Progenitor cell of endocrine pancreas (in vitro differentiated cells): ENCODE measurements at regions not wholly inside any gene's neighbourhood (a gene's known extent, or its start where the extent isn't known, plus 50 kb on each side); places are given as distances from the start of the nearest gene placed in this dataset.

ENCODE experiments used
- DNase-seq: peaks from one replicate; pipeline ENCODE4 v3.0.0; 2021; ENCODE audit warnings: low spot score; ENCODE audit not compliant: unreplicated experiment
- H3K27ac Mint-ChIP-seq: 2 replicates; pipeline ENCODE4 v1.8.0; 2021; ENCODE audit warnings: mild to moderate bottlenecking, moderate library complexity, mixed read lengths
- H3K27me3 Mint-ChIP-seq: 2 replicates; pipeline ENCODE4 v1.8.0; 2021; ENCODE audit warnings: mixed read lengths
- H3K36me3 Mint-ChIP-seq: 2 replicates; pipeline ENCODE4 v1.8.0; 2022; ENCODE audit warnings: mixed read lengths; ENCODE audit not compliant: insufficient read depth
- H3K4me1 Mint-ChIP-seq: 2 replicates; pipeline ENCODE4 v1.8.0; 2021; ENCODE audit warnings: low read depth, mixed read lengths
- H3K4me3 Mint-ChIP-seq: 2 replicates; pipeline ENCODE4 v1.8.0; 2021; ENCODE audit warnings: low read depth, mild to moderate bottlenecking, moderate library complexity, mixed read lengths
- H3K9me3 Mint-ChIP-seq: 2 replicates; pipeline ENCODE4 v1.8.0; 2021; ENCODE audit warnings: low read depth, mixed read lengths
- TF ChIP-seq, protein P1 (sequence below): fragments of 200-600 bp; sonication (generic); IDR thresholded peaks from one replicate; pipeline ENCODE4 v1.5.0; 2021; ENCODE audit warnings: antibody characterized with exemption, mild to moderate bottlenecking; ENCODE audit not compliant: unreplicated experiment

DNA sequence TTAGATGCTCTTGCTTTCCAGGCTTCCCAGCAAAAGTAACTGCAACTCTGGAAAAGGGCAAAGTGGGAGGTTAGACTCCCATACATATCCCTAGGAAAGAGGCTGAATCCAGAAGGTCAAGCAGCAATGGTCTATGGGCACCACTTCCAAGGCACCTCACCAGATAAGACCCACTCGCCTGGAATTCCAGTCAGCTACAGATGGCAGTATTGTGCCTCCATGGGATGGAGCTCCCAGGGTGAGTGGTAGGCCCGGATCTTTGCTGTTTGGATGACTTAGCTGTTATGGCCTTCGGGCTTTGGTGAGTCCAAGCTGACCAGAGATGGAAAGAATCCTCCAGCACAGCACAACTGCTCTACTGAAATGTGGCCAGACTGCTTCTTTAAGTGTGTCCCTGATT lies 688.0 kb downstream of the PCDH19 start:
- Mint-ChIP-seq H3K9me3 (peaks cover 8% of the 10 kb centered on the region), H3K27ac (no peak overlapping the region)
- no peak for DNase-seq

DNA sequence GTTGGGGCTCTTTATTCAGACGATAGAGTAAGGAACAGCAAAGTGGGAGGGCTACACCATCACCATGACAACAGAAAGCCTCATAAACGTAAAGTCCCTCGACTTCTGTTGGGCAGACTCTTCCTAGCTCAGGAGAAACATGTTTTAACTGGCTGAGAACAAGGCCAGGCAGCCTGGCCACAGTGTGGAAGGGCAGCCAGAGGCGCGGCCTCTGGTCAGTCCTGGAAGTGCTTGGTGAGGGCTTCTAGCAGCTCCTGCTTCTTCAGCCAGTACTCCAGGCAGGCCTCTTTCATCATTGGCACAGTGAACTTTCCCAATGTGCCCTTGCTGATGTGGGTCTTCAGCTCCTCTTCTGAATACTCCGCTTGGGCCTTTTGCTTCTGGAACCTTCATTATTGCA lies 690.9 kb downstream of the PCDH19 start:
- Mint-ChIP-seq H3K36me3 (no peaks in the 10 kb centered on the region), H3K4me1 (no peaks in the 10 kb centered on the region), H3K27me3 (no peaks in the 10 kb centered on the region), H3K27ac (no peak overlapping the region), H3K4me3 (no peak overlapping the region), H3K9me3 (peaks cover 3% of the 10 kb centered on the region)
- TF ChIP-seq, protein P1, sequence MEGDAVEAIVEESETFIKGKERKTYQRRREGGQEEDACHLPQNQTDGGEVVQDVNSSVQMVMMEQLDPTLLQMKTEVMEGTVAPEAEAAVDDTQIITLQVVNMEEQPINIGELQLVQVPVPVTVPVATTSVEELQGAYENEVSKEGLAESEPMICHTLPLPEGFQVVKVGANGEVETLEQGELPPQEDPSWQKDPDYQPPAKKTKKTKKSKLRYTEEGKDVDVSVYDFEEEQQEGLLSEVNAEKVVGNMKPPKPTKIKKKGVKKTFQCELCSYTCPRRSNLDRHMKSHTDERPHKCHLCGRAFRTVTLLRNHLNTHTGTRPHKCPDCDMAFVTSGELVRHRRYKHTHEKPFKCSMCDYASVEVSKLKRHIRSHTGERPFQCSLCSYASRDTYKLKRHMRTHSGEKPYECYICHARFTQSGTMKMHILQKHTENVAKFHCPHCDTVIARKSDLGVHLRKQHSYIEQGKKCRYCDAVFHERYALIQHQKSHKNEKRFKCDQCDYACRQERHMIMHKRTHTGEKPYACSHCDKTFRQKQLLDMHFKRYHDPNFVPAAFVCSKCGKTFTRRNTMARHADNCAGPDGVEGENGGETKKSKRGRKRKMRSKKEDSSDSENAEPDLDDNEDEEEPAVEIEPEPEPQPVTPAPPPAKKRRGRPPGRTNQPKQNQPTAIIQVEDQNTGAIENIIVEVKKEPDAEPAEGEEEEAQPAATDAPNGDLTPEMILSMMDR, result no peak
- no peak for DNase-seq

More for the DNA sequence above, 688.0 kb downstream of the PCDH19 start:
- no peak overlapping the region for H3K4me3 Mint-ChIP-seq
- H3K4me1 Mint-ChIP-seq, result no peaks in the 10 kb centered on the region
- no peaks in the 10 kb centered on the region for H3K36me3 Mint-ChIP-seq
- no peaks in the 10 kb centered on the region for H3K27me3 Mint-ChIP-seq
- TF ChIP-seq, protein P1, result no peak

DNA sequence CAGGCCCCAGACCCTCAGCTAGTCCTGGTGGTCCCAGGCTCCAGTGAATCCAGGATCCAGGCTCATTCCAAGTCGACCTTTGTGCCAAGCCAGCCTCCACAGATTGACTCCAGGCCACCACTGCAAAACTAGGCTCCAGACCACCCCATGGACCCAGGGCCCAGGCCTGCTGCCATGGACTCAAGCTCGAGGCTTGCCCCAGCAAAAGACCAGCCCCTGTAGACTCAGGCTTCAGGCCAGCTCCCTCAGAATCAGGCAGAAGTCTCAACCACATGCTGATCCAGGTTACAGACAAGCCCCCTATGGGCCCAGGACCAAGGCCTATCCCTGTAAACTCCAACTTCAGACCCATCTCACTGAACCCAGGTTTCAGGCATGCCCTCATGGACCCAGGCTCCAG lies 692.4 kb downstream of the PCDH19 start:
- Mint-ChIP-seq H3K27me3 (no peaks in the 10 kb centered on the region), H3K36me3 (no peaks in the 10 kb centered on the region), H3K4me3 (no peak overlapping the region), H3K27ac (no peak overlapping the region), H3K4me1 (no peaks in the 10 kb centered on the region), H3K9me3 (peaks cover 8% of the 10 kb centered on the region)
- TF ChIP-seq, protein P1, result no peak
- DNase-seq, result no peak

DNA sequence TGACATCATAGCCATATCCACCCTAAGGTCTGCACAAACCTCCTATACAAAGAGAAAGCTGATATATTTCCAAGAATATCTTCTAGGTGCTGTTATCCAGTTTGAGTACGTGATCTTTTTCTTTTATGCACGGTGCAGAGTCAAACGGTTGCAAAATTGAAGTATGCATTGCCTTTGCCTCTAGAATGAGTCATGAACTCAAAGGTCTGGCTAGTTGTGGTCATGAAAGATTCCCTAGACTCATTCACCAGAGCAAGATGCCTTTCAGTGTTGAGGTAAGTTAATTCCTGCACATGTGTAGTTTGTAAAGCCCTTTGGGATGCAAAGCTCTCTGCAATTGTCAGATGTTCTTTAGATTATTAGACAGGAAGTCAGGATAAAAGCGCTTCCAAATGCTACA lies 704.4 kb downstream of the PCDH19 start:
- TF ChIP-seq, protein P1, result no peak
- H3K36me3 Mint-ChIP-seq, result no peaks in the 10 kb centered on the region
- no peak for DNase-seq
- H3K27ac Mint-ChIP-seq, result no peak overlapping the region
- no peaks in the 10 kb centered on the region for H3K27me3 Mint-ChIP-seq
- peaks cover 11% of the 10 kb centered on the region for H3K4me1 Mint-ChIP-seq
- H3K4me3 Mint-ChIP-seq, result no peak overlapping the region
- H3K9me3 Mint-ChIP-seq, result peaks cover 4% of the 10 kb centered on the region

DNA sequence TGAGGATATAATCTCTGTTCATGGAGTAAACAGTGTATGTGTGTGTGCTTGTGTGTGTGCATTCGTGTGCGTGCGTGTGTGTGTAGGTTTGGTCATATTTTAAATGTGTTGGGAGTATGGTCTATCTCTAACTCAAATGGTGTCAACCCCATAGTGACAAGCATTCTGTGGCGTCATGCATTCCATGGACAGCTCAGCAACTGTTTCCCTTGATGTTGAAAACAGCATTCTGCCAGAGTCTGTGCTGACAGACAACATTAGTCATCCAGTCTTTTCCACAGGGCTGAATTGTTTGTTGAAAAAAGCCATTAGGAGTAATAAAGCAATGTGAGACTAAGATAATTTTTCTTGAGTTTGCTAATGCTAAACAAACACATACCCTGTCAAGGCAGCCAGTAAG lies 706.6 kb downstream of the PCDH19 start:
- TF ChIP-seq, protein P1, result no peak
- Mint-ChIP-seq H3K36me3 (no peaks in the 10 kb centered on the region), H3K27me3 (no peaks in the 10 kb centered on the region), H3K4me1 (peaks cover 12% of the 10 kb centered on the region), H3K9me3 (no peaks in the 10 kb centered on the region), H3K4me3 (peak overlapping the region; percentile 3), H3K27ac (peak overlapping the region; percentile 81)
- DNase-seq, result no peak
